Activated CD4-positive, alpha-beta T cell treated with anti-CD3 and anti-CD28 coated beads, Interleukin-2, amount 50 U/mL, for 4 hours (primary cell): ENCODE measurements at regions not wholly inside any gene's neighbourhood (a gene's known extent, or its start where the extent isn't known, plus 50 kb on each side); places are given as distances from the start of the nearest gene placed in this dataset.
"Not testable (repeated sequence)": the region's sequence is repeated elsewhere in the genome, so short reads cannot be mapped to it uniquely, and the experiment has no call there.

Experiments
- DNase-seq, 2 experiments: peaks; one replicate each; pipeline ENCODE4 v3.0.0-alpha.2; 2020

DNA sequence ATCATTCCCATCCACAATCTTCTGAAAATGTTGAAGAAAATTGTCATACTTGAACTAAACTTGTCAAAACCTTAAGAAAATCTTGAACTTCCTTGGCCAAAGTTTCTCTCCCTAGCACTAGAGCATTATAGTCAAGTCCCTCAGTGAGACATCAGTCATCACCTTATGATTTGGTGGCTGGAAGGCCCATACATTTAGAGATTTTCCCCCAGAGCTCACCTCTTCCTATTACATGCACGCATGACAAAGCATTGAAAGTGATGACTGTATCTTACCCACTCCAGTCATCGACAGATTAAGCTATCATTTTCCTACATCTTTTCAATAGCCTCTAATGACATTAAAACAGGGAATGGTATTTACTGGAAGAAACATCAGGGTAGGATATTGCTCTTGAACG lies 948.8 kb downstream of the TMEM121 start:
- DNase-seq: not testable (repeated sequence)

DNA sequence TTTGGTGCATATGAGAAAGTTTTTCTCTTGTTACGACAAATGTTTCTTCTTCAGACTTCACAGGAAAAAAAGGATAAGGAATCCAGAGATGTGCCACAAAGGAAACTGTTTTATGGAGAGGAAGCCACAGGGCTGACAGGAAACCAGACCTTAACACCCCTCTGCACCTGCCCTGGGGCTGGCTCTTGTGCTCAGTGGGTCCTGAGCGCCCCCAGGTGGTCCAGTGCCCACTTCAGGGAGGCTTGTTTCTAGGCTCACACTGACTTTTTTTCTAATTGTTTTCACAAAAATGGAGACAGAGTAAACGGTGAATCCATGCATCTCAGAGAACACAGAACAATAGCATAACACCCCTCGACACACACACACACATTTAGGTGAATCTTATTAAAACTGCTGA lies 951.2 kb downstream of the TMEM121 start:
- DNase-seq: not testable (repeated sequence)

DNA sequence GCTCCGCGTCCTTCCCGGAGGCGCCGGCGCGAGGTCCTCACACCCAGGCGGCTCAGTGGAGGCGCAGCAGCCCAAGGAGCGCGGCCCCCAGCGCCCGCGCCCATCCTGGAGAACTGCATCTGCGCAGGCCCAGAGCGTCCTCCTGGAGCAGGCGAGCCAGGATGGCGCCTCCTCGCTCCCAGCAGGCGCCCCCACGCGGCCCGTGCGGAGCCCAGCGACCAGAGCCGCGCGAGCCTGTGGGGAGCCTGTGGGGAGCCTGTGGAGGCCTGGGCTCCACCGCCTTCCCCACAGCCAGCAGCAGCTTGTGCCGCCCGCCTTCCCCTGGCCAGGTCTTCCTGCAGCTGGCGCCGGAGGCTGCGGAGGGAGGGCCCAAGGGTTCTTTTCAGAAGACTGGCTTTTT lies 953.9 kb downstream of the TMEM121 start:
- not testable (repeated sequence) for DNase-seq

DNA sequence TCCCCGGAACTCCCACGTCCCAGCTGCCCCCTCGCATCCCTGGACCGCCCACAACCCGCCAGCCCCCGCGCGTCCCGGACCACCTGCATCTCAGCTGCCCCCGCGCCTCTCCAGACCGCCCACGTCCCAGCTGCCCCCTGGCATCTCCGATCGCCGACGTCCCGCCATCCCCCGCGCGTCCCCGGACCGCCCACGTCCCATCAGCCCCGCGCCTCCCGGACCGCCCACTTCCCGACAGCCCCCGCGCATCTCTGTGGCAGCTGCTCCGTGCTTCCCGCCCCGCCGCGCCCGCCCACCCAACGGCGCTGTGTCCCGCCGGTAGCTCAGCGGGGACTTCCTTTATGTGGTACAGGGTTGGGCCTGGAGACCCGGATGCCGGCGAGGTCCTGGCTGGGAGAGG lies 955.8 kb downstream of the TMEM121 start:
- not testable (repeated sequence) for DNase-seq

GRCh38 chr14:106487600-106487999 lies 961.2 kb downstream of the TMEM121 start:
- DNase-seq: no peak

DNA sequence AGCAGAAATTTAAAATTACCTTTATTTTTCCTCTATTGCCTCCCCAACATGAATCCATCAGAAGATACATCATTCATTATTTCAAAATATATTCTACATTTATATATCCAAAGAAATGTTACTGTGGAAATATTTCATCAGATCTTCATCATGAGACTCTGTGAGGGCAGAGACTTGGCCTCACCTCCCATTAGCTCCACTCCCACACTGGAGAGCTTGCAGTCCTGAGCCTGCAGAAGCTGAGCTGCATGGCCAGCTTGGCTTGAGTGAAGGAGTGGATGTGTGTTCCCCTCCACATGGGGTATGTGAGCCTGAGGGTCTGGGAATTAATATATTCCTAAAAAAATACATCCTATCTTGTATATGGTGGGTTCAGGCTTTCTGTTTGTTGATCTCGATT lies 961.9 kb downstream of the TMEM121 start:
- no peak for DNase-seq

GRCh38 chr14:106489112-106489881 lies 962.9 kb downstream of the TMEM121 start:
- DNase-seq: no peak

GRCh38 chr14:106490442-106490841 lies 964.1 kb downstream of the TMEM121 start:
- DNase-seq: no peak

- no peak for DNase-seq
Measured at GRCh38 chr14:106491851-106492250, 965.5 kb downstream of the TMEM121 start.

DNA sequence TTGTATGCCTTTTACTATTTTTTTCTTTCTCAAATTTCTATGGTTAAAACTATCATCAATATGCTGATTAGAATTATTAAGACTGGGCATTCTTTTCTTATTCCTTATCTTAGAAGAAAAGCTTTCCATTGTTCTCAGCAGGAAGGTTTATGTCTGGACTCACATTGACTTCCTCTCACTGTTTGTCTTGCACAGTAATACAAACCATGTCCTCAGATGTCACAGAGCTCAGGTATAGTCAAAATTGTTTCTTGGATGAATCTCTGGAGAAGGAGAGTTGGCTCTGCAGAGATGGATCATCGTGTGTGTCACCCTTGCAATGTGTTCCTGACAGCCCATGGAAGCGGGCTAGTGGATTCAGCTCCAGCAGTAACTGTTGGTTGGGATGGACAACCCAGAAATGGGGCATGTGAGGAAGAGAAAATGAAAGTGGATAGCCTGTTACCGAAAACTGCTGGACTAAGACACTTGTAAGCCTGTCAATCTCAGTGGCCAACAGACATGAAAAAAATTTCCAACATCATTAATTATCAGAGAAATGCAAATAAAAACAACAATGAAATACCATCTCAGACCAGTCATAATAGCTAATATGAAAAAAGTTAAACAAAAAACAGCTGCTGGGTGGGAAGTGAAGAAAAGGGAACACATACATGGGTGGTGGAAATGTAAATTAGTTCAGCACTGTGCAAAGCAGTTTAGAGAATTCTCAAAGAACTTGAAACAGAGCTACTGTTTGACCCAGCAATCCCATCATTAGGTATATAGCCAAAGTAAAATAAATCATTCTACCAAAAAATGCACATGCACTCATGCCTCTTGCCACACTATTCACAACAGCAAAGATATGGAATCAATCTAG lies 967.8 kb downstream of the TMEM121 start:
- no peak for DNase-seq

GRCh38 chr14:106500571-106500970 lies 974.2 kb downstream of the TMEM121 start:
- DNase-seq: no peak

GRCh38 chr14:106501898-106502297 lies 975.5 kb downstream of the TMEM121 start:
- DNase-seq: no peak

DNA sequence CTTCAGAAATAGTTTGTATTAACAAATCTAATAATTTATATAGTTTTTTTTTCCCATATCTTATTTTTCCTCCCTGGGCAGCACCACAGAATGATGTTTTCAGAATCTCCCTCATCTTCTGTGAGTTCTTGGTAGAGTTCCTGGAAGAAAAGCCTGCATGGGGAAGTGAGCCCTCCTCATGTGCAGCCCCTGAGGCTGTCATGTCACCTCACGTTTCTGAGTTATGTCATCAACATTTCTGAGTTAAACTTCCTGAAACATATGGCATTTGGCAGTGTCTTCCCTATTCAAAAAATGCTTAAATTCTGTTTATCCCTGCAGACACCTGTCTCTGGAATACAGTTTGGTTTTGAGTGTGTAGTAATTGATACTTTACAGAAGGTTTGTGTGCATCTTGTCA lies 979.0 kb downstream of the TMEM121 start:
- no peak for DNase-seq

DNA sequence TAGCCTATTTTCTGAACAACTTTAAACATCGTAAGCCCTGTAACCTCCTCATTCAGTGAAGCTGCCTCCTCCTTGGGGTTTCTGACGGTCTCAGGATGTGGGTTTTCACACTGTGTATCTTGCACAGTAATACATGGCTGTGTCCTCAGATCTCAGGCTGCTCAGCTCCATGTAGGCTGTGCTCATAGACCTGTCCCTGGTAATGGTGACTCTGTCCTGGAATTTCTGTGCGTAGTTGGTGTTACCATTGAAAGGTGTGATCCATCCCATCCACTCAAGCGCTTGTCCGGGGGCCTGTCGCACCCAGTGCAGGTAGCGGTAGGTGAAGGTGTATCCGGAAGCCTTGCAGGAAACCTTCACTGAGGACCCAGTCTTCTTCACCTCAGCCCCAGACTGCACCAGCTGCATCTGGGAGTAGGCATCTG lies 980.5 kb downstream of the TMEM121 start:
- peak; percentile 11 to 24 for DNase-seq

DNA sequence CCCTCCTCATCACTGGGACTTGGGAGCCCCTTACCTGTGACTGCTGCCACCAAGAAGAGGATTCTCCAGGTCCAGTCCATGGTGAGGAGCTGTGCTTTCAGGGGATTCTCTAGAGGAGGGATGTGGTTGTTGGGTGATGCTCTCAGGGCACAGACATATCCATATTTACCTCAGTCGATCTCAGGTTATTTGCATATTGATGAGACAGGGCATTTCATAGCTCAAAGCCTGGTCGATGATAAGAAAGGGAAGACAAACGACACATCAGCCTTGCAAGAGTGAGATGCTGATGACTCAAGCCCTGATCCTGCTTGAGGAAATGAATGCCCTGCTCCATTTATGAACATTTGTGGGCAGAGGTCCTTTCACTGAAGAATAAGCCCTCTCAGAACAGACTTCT lies 981.0 kb downstream of the TMEM121 start:
- no peak for DNase-seq

GRCh38 chr14:106508216-106508615 lies 981.8 kb downstream of the TMEM121 start:
- DNase-seq: no peak

GRCh38 chr14:106509176-106509575 lies 982.8 kb downstream of the TMEM121 start:
- no peak for DNase-seq

DNA sequence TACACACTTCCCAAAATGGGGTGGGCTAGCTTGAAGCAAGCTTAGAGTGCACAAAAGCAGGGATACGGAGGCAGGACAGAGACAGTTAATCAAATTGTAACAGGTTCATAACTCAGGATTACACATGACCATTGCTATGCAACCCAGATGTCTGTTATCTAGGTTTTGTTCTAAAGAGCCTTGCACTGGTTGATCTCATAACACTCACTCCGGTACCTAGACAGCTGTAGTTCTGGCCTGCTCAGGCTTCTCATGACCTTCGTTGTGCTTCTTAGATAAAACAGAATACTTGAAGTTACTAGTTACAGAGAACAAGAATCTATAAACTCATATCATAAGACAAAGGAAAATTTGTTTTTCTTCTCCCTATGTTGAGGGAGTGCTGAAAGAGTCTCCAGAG lies 983.4 kb downstream of the TMEM121 start:
- no peak for DNase-seq

GRCh38 chr14:106511006-106511799 lies 984.8 kb downstream of the TMEM121 start:
- peak; percentile 22 to 24 for DNase-seq

- no peak for DNase-seq
Measured at GRCh38 chr14:106511800-106512198, 985.4 kb downstream of the TMEM121 start.

GRCh38 chr14:106513302-106513701 lies 986.9 kb downstream of the TMEM121 start:
- no peak for DNase-seq

- peak; percentile 85 to 90 for DNase-seq
Measured at GRCh38 chr14:106518054-106518943, 991.9 kb downstream of the TMEM121 start.
